Dedifferentiated amniotic fluid mesenchymal stem cell (primary cell): ENCODE measurements at regions not wholly inside any gene's neighbourhood (a gene's known extent, or its start where the extent isn't known, plus 50 kb on each side); places are given as distances from the start of the nearest gene placed in this dataset.
"Not testable (repeated sequence)": the region's sequence is repeated elsewhere in the genome, so short reads cannot be mapped to it uniquely, and the experiment has no call there.

Source experiments
- DNase-seq: peaks from one replicate; pipeline ENCODE4 v3.0.0-alpha.2; 2016; ENCODE audit errors: extremely low spot score

DNA sequence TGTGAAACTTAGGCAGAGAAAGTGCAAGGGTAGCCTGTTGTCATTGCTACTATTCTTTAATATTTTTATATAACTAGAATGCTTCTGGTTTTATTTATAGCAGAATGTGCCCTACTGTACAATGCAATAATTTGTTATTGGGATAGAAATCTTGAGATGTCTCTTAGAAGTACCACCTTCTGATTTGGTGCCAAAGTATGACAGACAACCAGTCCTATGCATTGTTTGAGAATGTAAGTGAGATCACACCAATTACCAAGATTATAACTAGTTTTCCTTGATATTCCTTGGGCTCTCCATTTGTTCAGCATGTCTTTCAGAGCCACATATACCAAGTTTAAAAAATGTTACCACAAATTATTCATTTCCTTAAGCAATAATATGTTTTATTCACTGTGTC, 399.7 kb downstream of the CPS1 start:
- DNase-seq, result no peak

- DNase-seq, result no peak
Measured at GRCh38 chr2:210961249-210961648, 404.9 kb downstream of the CPS1 start.

DNA sequence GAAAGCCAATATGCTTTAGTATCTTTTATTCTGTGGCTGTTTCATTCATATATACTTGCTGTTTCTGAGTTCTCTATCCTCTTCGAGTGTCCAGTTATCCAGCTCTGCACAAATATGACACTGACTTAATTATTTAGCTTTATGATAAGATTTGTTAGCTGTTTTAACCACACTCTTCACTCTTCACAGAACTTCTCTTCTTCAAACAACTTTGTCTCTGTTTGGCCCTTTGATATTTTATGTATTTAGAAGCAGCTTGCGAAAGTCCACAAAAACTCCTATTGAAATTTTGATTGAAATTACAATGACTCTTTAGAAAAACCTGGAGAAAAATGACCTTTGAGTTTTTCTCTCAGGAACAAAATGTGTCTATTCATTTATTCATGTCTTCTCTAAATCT, 407.0 kb downstream of the CPS1 start:
- DNase-seq, result no peak

DNA sequence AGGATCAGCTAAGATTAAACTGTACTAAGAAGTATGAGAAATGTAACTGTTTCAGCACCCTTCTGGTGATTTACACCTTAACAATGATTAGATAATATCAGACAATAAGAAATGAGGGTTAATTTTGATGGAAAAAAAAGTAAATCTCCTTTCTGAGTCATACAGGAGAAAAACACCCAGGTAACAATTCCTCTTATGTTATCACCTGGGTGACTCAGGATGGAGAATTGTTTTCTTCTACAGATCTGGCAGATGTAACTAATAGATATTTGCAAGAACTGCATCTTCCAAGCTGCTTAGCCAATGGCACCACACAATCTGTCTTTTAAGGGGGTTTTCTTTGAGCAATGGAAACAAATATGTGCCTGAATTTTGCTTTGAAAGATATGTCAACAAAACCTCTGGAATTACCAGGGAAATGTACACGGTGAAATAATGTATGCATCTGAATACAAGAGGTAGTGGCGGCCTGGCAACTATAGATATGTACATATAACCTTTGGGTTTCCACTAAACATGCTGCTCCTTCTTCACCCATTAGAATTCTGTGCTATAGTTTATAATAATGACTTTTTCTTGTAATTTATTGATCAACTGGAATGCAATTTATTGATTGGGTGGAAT, 407.9 kb downstream of the CPS1 start:
- no peak for DNase-seq

DNA sequence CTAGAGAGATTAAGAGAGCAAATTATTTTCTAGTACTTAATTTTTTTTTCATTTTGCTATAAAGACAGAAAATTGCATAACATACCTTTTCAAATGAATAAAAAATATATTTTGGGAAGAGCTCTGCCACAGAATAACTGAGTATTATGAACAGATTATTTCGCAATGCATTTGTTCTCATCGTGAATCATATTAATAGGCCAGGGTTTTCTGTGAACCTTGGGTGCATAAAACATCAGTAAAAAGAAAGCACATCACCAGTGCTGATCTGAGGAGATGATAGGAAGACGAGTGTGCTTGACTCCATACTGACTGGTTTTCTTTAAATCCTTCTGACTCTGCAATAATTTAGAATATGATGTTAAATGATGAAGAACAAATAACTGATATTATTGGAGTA, 409.1 kb downstream of the CPS1 start:
- no peak for DNase-seq

- DNase-seq, result no peak
Measured at GRCh38 chr2:210966330-210966729, 409.9 kb downstream of the CPS1 start.

GRCh38 chr2:210971431-210971830, 415.0 kb downstream of the CPS1 start:
- DNase-seq, result no peak

- DNase-seq, result not testable (repeated sequence)
Measured at GRCh38 chr2:210986806-210987205, 430.4 kb downstream of the CPS1 start.

GRCh38 chr2:210991107-210991506, 434.7 kb downstream of the CPS1 start:
- no peak for DNase-seq

GRCh38 chr2:210994104-210994503, 437.7 kb downstream of the CPS1 start:
- no peak for DNase-seq

- DNase-seq, result no peak
Measured at GRCh38 chr2:210997373-210997772, 441.0 kb downstream of the CPS1 start.

- DNase-seq, result no peak
Measured at GRCh38 chr2:210998334-210998733, 441.9 kb downstream of the CPS1 start.

DNA sequence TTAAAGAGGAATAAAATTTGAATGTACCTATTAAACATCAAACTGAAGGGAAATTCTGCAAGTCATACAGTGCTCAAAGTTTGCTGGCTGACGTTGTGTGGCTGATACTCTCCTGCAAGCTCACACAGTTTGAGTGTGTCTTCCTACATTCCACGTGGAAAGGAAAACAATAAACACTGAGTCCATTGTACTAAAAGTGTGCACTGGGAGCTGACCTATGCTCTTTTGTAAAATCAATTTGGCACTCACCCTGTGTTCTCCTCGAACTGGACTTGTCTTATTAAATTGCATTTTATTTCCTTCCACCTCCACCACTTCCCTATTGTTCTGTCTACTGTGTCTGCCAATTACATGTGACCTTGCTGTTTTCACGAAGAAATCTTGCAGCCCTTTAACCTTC, 458.0 kb downstream of the CPS1 start:
- no peak for DNase-seq

- DNase-seq, result no peak
Measured at GRCh38 chr2:211014906-211015305, 458.5 kb downstream of the CPS1 start.

DNA sequence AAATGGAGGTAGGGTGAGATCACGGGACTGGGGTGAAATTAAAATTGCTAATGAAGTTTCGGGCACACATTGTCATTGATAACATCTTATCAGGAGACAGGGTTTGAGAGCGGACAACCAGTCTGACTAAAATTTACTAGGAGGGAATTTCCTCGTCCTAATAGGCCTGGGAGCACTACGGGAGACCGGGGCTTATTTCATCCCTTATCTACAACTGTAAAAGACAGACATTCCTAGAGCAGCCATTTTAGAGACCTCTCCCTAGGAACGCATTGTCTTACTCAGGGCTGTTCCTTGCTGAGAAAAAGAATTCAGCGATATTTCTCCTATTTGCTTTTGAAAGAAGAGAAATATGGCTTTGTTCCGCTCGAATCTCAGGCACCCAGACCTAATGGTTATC, 468.7 kb downstream of the CPS1 start:
- DNase-seq, result not testable (repeated sequence)

- no peak for DNase-seq
Measured at GRCh38 chr2:211026109-211026508, 469.7 kb downstream of the CPS1 start.

- DNase-seq, result no peak
Measured at GRCh38 chr2:211027976-211028375, 471.6 kb downstream of the CPS1 start.

- no peak for DNase-seq
Measured at GRCh38 chr2:211033765-211034164, 477.4 kb downstream of the CPS1 start.

GRCh38 chr2:211035548-211036185, 479.3 kb downstream of the CPS1 start:
- no peak for DNase-seq

DNA sequence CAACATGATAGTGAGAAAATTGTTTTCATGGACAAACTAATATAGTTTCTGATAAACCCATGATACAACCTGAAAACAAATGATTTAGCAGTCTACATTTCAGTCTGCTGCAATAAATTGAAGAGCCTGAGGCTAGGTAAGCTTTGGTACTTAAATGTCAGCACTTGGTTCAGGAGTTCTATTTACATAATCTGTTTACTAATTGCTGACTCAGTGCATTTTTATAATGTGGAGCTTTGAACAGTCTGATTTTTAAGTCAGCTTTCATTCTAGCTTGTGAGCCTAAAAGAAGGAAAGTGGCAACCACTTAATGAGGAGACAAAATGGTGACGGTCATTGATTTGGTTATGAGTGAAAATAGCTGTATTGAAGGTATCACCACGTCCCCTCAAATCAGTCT, 488.6 kb downstream of the CPS1 start:
- DNase-seq, result no peak

DNA sequence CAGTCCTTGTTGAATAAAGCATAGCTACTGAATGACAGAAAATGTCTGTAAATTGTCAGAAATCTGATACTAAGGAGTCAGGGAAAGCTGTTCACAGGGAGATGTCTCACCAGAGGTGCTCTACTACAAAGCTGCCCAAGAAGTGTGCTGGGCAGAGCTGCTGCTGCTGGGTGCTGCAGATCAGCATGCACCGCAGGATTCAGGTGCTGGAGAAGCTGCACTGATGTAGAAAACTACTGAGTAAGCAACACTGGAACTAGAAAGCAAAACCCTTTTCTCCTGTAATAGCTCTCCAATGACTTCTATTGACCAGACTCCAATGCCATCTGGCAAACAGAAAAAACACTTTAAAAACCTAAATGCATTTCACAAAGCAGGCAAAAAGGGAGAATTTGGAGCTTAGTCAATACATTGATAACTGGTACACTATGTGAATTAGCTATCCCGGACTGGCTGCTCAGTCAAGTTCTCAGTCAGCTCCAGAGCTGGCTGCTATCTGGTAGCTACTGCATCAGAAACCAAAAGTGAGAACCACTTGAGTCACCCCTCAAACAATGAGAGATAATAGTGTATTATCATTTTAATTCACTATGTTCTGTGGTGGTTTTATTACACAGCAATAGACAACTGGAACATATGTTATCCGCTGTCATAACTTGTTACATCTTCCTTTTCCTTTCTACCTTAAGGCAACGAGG, 493.1 kb downstream of the CPS1 start:
- no peak for DNase-seq

GRCh38 chr2:211055438-211055837, 499.0 kb downstream of the CPS1 start:
- no peak for DNase-seq

- no peak for DNase-seq
Measured at GRCh38 chr2:211061612-211062296, 505.4 kb downstream of the CPS1 start.
